Progenitor cell of endocrine pancreas (in vitro differentiated cells): ENCODE measurements at regions not wholly inside any gene's neighbourhood (a gene's known extent, or its start where the extent isn't known, plus 50 kb on each side); places are given as distances from the start of the nearest gene placed in this dataset.

ENCODE experiments used
- DNase-seq: peaks from one replicate; pipeline ENCODE4 v3.0.0; 2021; ENCODE audit warnings: low spot score; ENCODE audit not compliant: unreplicated experiment
- H3K27ac Mint-ChIP-seq: 2 replicates; pipeline ENCODE4 v1.8.0; 2021; ENCODE audit warnings: mild to moderate bottlenecking, moderate library complexity, mixed read lengths
- H3K27me3 Mint-ChIP-seq: 2 replicates; pipeline ENCODE4 v1.8.0; 2021; ENCODE audit warnings: mixed read lengths
- H3K36me3 Mint-ChIP-seq: 2 replicates; pipeline ENCODE4 v1.8.0; 2022; ENCODE audit warnings: mixed read lengths; ENCODE audit not compliant: insufficient read depth
- H3K4me1 Mint-ChIP-seq: 2 replicates; pipeline ENCODE4 v1.8.0; 2021; ENCODE audit warnings: low read depth, mixed read lengths
- H3K4me3 Mint-ChIP-seq: 2 replicates; pipeline ENCODE4 v1.8.0; 2021; ENCODE audit warnings: low read depth, mild to moderate bottlenecking, moderate library complexity, mixed read lengths
- H3K9me3 Mint-ChIP-seq: 2 replicates; pipeline ENCODE4 v1.8.0; 2021; ENCODE audit warnings: low read depth, mixed read lengths
- TF ChIP-seq, protein P1 (sequence below): fragments of 200-600 bp; sonication (generic); IDR thresholded peaks from one replicate; pipeline ENCODE4 v1.5.0; 2021; ENCODE audit warnings: antibody characterized with exemption, mild to moderate bottlenecking; ENCODE audit not compliant: unreplicated experiment

DNA sequence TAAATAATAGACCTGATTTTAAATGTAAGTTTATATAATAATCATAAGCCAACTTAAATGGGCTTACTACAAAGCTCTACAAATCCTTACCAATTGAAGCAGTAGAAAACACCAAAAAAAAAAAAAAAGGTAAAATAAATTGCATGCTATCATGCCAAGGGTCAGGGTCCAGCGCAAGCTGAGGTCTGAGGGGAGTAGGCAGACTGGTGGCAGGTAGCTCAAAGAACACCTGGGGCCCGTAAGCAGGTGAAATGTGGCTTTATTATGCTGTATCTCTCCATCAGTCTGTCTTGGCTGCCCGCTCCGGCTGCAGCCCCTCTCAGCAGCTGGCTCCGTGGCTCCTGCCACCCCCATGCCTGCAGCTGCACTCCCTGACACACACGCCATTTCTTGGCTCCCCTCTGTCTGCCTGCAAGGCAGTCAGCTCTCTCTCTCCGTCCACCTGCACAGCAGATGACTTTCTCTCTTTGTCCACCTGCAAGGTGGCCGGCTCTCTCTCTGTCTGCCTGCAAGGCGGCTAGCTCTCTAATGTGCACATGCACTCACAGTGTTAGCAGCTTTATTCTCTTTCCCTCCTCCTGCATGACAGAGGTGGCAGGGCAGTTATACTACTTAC lies 209.4 kb upstream of the UGT8 start:
- no peak overlapping the region for H3K27ac Mint-ChIP-seq
- H3K9me3 Mint-ChIP-seq = no peaks in the 10 kb centered on the region
- TF ChIP-seq, protein P1, sequence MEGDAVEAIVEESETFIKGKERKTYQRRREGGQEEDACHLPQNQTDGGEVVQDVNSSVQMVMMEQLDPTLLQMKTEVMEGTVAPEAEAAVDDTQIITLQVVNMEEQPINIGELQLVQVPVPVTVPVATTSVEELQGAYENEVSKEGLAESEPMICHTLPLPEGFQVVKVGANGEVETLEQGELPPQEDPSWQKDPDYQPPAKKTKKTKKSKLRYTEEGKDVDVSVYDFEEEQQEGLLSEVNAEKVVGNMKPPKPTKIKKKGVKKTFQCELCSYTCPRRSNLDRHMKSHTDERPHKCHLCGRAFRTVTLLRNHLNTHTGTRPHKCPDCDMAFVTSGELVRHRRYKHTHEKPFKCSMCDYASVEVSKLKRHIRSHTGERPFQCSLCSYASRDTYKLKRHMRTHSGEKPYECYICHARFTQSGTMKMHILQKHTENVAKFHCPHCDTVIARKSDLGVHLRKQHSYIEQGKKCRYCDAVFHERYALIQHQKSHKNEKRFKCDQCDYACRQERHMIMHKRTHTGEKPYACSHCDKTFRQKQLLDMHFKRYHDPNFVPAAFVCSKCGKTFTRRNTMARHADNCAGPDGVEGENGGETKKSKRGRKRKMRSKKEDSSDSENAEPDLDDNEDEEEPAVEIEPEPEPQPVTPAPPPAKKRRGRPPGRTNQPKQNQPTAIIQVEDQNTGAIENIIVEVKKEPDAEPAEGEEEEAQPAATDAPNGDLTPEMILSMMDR = no peak
- no peak for DNase-seq
- H3K36me3 Mint-ChIP-seq = no peaks in the 10 kb centered on the region
- H3K4me1 Mint-ChIP-seq = peaks cover 5% of the 10 kb centered on the region
- H3K27me3 Mint-ChIP-seq = no peaks in the 10 kb centered on the region
- no peak overlapping the region for H3K4me3 Mint-ChIP-seq

DNA sequence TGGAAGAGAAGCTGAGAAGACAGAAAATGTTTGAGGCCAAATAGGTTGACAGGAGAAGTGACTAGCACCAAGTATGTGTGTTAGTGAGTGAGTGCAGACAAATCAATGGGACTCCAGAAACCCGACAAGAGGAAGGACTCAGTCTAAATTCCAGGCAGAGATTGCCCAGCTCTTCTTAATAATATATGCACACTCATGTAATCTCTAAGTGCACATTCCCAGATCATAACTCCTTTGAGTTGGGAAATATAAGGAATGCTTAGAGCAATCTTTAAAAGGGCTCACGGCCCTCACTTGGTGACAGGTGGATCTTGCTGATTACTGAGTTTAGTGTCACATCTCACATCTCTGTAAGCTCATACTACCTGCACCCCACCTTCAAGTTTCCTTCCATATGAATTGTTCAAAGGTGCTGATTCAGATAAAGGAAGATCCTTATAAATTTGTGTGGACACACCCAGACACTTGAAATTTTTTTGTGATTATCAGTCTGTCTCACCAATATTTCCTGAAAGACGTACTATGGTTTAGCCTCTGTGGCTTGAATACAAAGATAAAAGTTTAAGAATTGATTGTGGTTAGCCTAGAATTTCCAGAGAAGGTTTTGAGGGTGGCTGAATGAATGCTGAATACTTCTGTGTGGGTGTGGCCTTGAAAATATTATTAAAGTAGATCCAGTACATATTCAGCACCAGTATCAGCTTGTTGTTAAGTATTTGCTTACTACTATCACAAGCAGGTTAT lies 205.1 kb upstream of the UGT8 start:
- Mint-ChIP-seq H3K4me3 (no peak overlapping the region), H3K27me3 (no peaks in the 10 kb centered on the region), H3K36me3 (no peaks in the 10 kb centered on the region), H3K9me3 (no peaks in the 10 kb centered on the region), H3K4me1 (peaks cover 5% of the 10 kb centered on the region), H3K27ac (no peak overlapping the region)
- no peak for DNase-seq
- TF ChIP-seq, protein P1 = no peak

DNA sequence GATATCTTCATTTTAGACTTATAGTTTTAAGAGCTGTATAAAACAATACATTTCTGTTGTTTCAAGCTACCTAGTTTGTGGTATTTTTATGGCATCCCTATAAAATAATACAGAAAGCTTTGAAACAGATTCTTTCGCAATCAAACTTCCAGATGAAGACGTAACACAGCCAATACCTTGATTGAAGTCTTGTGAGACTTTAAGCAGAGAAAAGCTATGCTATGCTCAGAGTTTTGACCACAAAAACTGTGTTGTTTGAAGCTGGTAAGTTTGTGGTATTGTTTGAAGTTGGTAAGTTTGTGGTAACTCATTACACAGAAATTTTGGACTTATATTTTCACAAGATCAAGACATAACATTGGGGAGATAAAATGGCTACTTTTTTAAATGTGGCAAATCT lies 201.8 kb upstream of the UGT8 start:
- Mint-ChIP-seq H3K4me1 (peaks cover 2% of the 10 kb centered on the region), H3K27ac (no peak overlapping the region), H3K9me3 (no peaks in the 10 kb centered on the region), H3K27me3 (no peaks in the 10 kb centered on the region), H3K4me3 (no peak overlapping the region), H3K36me3 (no peaks in the 10 kb centered on the region)
- no peak for DNase-seq
- TF ChIP-seq, protein P1 = no peak

DNA sequence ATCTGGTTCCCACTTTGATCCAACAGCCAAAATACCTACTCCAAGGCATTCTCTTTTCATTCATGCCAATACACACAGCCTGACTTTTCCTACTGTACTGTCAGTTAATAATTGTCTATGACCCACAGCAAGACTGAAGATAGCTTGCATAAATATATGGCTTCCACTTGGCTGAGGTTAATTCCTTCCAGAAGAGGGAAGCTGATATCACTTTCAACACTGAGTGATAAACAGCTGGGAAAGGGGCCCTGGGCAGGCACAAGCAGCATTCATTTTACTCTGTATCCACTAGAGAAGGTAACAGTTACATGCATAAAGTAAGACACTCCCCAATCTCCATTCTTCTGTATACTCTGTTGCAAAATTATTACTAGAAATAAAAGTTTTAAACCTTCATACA lies 200.2 kb upstream of the UGT8 start:
- no peak overlapping the region for H3K27ac Mint-ChIP-seq
- H3K27me3 Mint-ChIP-seq = no peaks in the 10 kb centered on the region
- H3K4me1 Mint-ChIP-seq = peaks cover 2% of the 10 kb centered on the region
- TF ChIP-seq, protein P1 = no peak
- no peaks in the 10 kb centered on the region for H3K36me3 Mint-ChIP-seq
- H3K4me3 Mint-ChIP-seq = no peak overlapping the region
- no peaks in the 10 kb centered on the region for H3K9me3 Mint-ChIP-seq
- DNase-seq = no peak

DNA sequence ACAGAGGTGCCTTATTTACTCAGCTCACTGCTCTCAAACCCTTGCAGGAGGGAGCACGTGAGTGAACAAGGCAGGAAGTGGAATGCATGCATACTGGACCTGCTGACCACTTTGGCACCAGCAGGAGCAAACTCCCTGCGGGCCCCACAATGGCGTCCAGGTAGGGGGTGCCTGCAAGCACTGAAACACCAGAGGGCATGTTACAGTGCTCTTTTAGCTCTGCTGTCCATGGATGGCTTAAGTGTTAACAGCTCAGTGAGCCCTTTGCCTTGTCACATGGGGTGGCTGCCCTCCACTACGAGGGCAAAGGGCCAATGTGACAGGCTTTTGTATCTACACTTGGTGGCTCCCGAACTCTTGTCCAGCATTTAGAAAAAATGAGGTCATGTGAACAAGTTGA lies 199.5 kb upstream of the UGT8 start:
- H3K27ac Mint-ChIP-seq = no peak overlapping the region
- no peak for DNase-seq

More for the DNA sequence above, 199.5 kb upstream of the UGT8 start:
- Mint-ChIP-seq H3K9me3 (no peaks in the 10 kb centered on the region), H3K4me1 (peaks cover 2% of the 10 kb centered on the region), H3K27me3 (no peaks in the 10 kb centered on the region), H3K36me3 (no peaks in the 10 kb centered on the region), H3K4me3 (no peak overlapping the region)
- TF ChIP-seq, protein P1 = no peak
